GM12892 (cell line): ENCODE measurements at regions not wholly inside any gene's neighbourhood (a gene's known extent, or its start where the extent isn't known, plus 50 kb on each side); places are given as distances from the start of the nearest gene placed in this dataset.

Experiments used
- DNase-seq: peaks from one replicate; pipeline ENCODE4 v3.0.0; 2011; ENCODE audit not compliant: insufficient read length
- FAIRE-seq: peaks from 2 replicates; lab custom pipeline; 2011; peaks lifted over from hg19 to GRCh38; lab: Jason Lieb, UNC
- POLR2A ChIP-seq: IDR thresholded peaks from 2 replicates; pipeline ENCODE4 v1.6.1; 2011; ENCODE audit warnings: low read depth, low read length, control low read depth
- POLR2AphosphoS5 ChIP-seq: IDR thresholded peaks from 2 replicates; pipeline ENCODE4 v1.6.1; 2011; ENCODE audit warnings: low read depth, low read length, control low read depth
- TAF1 ChIP-seq: IDR thresholded peaks from 2 replicates; pipeline ENCODE4 v1.6.1; 2011; ENCODE audit warnings: low read depth, mild to moderate bottlenecking, control low read depth, low read length, borderline replicate concordance

DNA sequence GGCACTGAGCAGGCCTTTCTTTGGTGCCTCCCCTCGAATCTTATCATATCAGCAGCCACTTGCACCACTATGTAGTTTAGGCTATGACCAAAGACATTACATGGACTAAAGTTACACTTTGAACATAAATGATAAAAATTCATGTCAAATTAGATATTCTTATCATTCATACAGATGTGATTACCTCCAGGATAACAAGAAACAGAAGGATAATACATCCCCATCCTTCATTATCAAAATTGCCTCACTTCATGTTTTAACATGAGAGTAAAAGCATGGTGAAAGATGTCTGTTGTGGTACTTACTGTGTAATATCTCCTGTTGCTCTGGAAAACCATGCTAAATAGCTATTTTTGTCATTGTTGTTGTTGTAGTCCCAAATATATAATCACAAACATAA lies 230.8 kb upstream of the RND3 start:
- no peak for DNase-seq
- TF ChIP-seq POLR2AphosphoS5 (no peak), TAF1 (no peak), POLR2A (no peak)
- FAIRE-seq = no peak

DNA sequence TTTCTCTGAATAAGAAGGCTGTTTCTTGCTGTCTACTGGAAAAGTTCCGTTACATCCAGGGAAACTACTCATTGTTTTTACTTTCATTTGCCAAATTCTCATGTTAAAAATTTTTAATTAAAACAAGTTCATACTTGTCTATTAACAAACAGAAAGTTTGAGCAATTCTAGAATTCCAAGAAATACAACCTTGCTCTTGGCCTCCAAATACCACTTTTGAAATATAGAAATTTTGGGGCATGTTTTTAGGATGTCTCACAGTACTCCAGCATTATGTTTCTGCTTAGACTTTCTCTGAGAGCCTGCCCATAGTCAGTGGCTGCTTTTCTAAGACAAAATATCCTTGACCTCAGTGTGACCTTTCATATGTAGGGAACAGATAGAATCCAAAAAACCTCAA lies 228.7 kb upstream of the RND3 start:
- no peak for TF ChIP-seq POLR2AphosphoS5
- TF ChIP-seq POLR2A = no peak
- TF ChIP-seq TAF1 = no peak
- FAIRE-seq = no peak
- DNase-seq = no peak

DNA sequence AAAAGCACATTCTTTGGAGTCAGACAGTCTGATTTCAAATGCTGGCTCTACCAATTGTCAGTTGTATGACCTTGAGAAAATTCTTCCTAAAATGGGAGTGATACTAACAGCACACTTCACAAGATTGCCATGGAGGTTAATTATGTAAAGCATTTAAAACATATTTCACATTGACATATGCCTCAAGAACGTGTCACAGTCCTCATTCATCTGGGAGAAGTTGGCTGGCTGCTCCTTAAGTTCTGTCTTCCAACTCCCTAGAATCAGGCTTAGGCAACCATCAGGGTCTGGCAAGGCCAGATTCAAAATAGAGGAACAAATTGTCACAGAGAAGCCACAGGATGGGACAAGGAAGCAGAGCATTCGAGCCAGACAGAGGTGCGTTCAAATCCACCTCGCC lies 228.0 kb upstream of the RND3 start:
- no peak for TF ChIP-seq POLR2A
- no peak for TF ChIP-seq TAF1
- TF ChIP-seq POLR2AphosphoS5 = no peak
- DNase-seq = no peak
- no peak for FAIRE-seq

DNA sequence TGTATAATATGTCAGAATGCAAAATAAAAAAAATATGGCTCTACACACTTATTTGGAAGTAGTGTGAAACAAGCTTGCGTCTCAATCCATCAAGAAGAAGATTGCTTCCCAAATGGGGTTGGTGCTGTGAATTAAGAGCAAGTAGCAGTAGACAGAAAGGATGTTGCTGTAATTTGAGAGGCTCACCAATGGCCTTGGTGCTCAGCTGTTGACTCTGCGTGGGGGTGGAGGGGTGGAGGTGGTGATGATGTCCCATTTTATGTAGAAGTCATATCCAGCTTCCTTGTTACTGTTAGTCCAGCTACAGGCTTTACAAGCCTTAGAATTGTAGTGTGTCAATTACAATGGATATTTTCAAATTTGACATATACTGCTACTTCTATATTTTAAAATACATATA lies 223.4 kb upstream of the RND3 start:
- DNase-seq = no peak
- FAIRE-seq = no peak

DNA sequence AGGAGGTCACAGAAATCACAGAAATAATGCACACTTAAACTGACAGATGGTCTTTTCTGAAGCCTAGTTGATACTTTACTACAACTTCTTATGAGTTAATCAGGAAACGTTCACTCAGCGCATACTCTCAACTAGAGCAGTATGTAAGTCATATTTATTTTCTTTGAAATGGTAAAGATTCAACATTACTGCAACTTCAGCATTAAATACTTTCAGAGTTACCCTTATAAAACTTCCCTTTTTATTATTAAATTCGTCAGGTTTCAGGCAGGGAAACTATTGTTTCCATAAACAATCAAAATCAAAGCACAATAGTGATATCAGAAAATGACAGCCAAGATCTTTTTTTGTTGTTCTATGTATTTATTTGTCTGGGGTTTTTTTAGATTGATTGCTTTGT lies 222.6 kb upstream of the RND3 start:
- TF ChIP-seq POLR2A (no peak), TAF1 (no peak), POLR2AphosphoS5 (no peak)
- DNase-seq (no peak), FAIRE-seq (no peak)

More for the DNA sequence above, 223.4 kb upstream of the RND3 start:
- TF ChIP-seq POLR2A (no peak), TAF1 (no peak), POLR2AphosphoS5 (no peak)

DNA sequence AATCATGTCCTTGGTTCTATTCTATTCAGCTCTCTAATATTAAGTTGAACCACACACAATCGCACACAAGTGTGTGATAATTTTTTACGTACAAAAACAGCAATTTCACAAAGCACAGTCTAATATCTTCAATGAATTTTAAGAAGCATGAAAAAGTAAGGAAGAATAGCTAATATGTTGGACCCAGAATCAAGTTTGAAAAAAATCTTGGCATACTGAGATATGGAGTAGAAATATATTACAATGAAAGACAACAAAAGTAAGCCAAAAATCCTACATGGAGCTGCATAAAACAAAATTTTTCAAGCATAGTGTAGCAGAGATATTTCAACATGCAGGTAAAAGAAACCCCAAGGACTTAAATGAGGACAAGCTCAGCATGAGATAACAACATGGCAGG lies 219.1 kb upstream of the RND3 start:
- no peak for DNase-seq
- no peak for FAIRE-seq

DNA sequence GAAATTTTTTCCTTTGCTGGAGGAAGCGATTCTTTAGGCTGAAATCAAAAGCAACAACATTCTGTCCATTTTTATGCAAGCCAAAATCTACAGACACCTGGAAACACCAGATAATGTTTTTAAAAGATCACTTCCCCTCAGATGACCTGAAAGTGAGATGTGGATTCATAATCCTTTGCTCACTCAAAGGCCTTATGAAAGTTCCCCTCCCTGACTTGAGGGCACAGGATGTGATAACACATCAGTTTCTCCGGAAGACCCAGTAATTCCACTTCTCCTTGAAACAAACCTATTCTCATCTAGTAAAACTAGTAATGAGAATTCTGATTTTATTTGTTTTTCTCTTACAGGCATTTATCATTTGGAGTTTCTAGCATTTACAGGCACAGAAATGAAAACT lies 218.3 kb upstream of the RND3 start:
- no peak for FAIRE-seq
- no peak for DNase-seq
- no peak for TF ChIP-seq POLR2A
- no peak for TF ChIP-seq POLR2AphosphoS5
- no peak for TF ChIP-seq TAF1

More for the DNA sequence above, 219.1 kb upstream of the RND3 start:
- TF ChIP-seq POLR2AphosphoS5 (no peak), TAF1 (no peak), POLR2A (no peak)

DNA sequence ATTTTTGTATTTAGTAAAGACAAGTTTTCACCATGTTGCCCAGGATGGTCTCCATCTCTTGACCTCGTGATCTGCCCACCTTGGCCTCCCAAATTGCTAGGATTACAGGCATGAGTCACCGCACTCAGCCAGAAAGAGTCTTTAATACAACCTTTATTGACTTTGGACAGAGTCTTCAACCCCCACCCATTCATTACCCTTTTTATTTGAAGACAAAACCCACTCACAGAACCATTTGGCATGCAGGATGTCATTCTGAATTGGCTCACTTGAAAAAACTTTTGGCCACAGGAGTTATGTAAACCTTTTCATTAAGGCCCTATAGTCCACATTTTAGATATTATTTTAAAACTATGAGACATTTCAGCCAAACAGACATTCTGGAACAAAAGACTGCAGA lies 217.9 kb upstream of the RND3 start:
- no peak for FAIRE-seq
- DNase-seq = no peak
- no peak for TF ChIP-seq TAF1

DNA sequence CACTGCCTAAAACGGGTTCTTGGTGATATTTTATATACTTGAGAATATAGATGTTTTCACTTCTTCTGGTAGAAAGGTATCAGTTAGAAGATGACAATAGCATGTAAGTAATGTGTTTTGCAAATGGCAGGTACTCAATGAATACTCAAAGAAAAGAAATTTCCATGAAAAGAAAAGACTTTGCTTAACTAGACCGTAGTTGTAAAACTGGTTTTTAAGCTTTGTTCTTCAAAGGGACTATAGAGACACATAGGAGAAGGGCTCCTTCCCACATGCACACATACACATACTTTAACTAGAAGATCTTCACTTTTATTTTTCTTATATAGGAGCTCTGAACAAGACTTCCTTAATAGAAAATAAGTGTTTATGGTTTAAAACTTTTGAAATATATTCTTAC lies 215.3 kb upstream of the RND3 start:
- no peak for TF ChIP-seq TAF1
- no peak for TF ChIP-seq POLR2A
- no peak for TF ChIP-seq POLR2AphosphoS5
- DNase-seq (no peak), FAIRE-seq (no peak)

DNA sequence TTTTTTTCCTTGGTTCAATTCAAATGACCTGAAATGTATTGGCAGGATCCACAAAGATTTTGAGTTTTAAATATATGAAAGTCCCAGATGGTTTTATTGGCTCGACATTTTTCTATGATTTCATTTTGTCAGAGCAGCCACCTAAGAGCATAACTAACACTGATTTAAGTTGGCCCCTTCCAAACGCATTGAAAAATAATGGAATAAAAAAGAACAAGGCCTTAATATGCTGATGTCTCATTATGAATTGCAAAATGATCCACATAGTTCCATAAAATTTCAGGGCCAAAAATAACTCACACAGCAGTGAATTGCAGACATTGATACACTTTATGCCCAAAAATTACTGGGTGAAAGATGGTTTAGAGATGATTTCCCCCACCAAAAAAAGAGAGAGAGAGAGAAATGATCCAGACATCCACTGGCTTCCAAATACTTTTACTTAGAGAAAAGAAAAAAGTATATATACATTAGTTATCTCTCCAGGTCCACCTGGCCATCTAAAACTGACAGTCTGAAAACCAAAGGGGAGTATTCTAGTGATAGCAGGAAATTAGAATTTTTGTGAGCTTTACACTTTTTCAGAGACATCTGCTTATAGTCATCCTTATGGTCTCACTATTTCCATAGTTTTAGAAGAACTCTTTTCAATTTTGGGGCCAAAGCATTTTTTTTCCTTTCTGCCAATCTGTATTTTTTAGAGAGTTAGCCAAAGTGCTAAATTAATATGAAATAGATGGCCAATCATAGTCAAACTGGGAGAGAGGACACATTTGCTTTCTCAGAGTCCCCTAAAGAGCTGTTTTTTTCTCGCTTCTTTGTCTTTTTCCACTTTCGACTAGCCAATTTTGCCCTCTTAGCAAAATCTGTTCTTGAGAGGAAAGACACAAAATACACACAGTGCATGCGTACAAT lies 213.5 kb upstream of the RND3 start:
- FAIRE-seq = no peak
- TF ChIP-seq TAF1 (no peak), POLR2A (no peak), POLR2AphosphoS5 (no peak)
- no peak for DNase-seq

DNA sequence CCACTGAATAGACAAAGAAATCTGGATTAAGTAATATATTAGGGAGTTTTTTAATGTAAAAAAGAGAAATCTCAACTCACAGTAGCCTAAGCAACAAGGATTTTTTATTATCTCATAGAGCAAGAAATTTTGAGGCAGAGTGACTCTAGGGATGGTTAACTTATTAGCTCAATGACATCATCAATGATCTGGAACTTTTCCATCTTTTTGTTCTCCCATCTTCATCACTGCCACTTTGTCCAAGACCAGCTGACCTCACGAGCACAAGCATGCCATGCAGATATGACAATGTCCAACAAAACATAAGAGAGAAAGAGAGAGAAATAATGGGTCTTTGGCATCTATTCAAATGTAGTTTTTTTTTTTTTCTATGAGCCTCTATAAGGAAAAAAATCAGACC lies 211.8 kb upstream of the RND3 start:
- TF ChIP-seq TAF1 (no peak), POLR2AphosphoS5 (no peak), POLR2A (no peak)
- FAIRE-seq = no peak
- DNase-seq = no peak

DNA sequence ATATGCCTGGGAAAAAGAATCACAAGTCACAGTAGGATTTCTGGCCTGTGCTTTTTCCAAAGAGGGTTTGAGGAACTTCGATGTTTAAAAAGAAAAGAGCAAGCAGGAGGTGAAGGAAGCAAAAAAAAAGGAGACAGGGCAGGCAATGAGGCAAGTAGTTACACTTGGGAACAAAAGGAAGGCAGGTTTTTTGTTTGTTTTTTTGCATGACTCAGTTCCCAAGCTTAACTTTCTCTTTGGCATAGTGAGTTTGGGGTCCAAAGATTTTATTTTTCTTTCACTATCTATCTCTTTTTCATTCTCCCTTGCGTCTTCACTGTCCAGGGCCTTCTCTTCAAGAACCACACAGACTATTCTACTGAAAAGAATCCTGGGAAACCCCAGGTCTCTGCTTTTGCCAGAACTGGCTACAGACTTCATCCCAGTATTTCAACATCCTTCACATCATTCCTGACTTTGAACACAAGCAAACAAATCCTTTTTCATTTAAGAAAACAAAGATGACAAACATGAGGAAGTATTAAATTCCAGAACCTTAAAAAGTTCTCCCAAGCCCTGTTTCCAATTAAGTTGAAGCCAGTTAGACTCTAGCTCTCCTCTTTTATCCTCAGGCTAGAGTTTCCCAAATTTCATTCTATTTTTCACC lies 210.7 kb upstream of the RND3 start:
- FAIRE-seq (no peak), DNase-seq (no peak)
- TF ChIP-seq POLR2A (no peak), POLR2AphosphoS5 (no peak), TAF1 (no peak)

DNA sequence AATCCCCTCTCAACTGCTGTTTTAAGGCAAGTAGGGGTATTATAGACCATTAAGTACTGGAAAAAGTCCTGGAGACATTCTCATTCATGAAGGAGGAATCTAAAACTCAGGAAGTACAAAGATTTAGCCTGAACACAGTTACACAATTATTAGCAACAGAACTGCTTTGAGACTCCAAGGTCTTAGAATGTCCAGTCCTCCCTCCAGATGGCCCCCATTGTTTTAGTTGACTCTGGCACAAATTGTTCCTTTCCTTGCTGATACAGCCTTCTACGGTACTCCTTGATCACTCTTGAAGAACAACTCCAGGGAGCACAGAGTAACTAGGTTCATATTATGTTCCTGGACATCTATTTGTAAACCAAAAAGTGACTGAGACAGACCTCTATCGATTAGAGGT lies 210.1 kb upstream of the RND3 start:
- TF ChIP-seq TAF1 = no peak
- TF ChIP-seq POLR2AphosphoS5 = no peak
- no peak for TF ChIP-seq POLR2A
- FAIRE-seq (no peak), DNase-seq (no peak)
